Panc1 (cell line): ENCODE measurements at regions not wholly inside any gene's neighbourhood (a gene's known extent, or its start where the extent isn't known, plus 50 kb on each side); places are given as distances from the start of the nearest gene placed in this dataset.

Source experiments
- POLR2AphosphoS5 ChIP-seq: IDR thresholded peaks from 2 replicates; pipeline ENCODE4 v1.6.1; 2012; ENCODE audit warnings: mild to moderate bottlenecking, low read depth, low read length, moderate library complexity
- SIN3A ChIP-seq: IDR thresholded peaks from 2 replicates; pipeline ENCODE4 v1.6.1; 2012; ENCODE audit warnings: low read depth, mild to moderate bottlenecking, low read length, moderate library complexity, borderline replicate concordance; ENCODE audit not compliant: insufficient read depth
- TF ChIP-seq, protein P1 (sequence below): fragments of 450-650 bp; IDR thresholded peaks from 2 replicates; pipeline ENCODE4 v1.5.1; 2017; ENCODE audit warnings: mild to moderate bottlenecking
- TF ChIP-seq, protein P2 (sequence below), 2 experiments: IDR thresholded peaks; 2 replicates each; pipeline ENCODE4 v1.6.1; 2011 to 2012; ENCODE audit warnings: low read depth in 2 of 2, control low read depth in 1 of 2, low read length in 1 of 2, mild to moderate bottlenecking in 1 of 2, moderate library complexity in 1 of 2; ENCODE audit not compliant: insufficient read depth in 1 of 2

- TF ChIP-seq, protein P1, sequence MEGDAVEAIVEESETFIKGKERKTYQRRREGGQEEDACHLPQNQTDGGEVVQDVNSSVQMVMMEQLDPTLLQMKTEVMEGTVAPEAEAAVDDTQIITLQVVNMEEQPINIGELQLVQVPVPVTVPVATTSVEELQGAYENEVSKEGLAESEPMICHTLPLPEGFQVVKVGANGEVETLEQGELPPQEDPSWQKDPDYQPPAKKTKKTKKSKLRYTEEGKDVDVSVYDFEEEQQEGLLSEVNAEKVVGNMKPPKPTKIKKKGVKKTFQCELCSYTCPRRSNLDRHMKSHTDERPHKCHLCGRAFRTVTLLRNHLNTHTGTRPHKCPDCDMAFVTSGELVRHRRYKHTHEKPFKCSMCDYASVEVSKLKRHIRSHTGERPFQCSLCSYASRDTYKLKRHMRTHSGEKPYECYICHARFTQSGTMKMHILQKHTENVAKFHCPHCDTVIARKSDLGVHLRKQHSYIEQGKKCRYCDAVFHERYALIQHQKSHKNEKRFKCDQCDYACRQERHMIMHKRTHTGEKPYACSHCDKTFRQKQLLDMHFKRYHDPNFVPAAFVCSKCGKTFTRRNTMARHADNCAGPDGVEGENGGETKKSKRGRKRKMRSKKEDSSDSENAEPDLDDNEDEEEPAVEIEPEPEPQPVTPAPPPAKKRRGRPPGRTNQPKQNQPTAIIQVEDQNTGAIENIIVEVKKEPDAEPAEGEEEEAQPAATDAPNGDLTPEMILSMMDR, result no peak
- TF ChIP-seq POLR2AphosphoS5 (no peak), SIN3A (no peak)
- TF ChIP-seq, protein P2, sequence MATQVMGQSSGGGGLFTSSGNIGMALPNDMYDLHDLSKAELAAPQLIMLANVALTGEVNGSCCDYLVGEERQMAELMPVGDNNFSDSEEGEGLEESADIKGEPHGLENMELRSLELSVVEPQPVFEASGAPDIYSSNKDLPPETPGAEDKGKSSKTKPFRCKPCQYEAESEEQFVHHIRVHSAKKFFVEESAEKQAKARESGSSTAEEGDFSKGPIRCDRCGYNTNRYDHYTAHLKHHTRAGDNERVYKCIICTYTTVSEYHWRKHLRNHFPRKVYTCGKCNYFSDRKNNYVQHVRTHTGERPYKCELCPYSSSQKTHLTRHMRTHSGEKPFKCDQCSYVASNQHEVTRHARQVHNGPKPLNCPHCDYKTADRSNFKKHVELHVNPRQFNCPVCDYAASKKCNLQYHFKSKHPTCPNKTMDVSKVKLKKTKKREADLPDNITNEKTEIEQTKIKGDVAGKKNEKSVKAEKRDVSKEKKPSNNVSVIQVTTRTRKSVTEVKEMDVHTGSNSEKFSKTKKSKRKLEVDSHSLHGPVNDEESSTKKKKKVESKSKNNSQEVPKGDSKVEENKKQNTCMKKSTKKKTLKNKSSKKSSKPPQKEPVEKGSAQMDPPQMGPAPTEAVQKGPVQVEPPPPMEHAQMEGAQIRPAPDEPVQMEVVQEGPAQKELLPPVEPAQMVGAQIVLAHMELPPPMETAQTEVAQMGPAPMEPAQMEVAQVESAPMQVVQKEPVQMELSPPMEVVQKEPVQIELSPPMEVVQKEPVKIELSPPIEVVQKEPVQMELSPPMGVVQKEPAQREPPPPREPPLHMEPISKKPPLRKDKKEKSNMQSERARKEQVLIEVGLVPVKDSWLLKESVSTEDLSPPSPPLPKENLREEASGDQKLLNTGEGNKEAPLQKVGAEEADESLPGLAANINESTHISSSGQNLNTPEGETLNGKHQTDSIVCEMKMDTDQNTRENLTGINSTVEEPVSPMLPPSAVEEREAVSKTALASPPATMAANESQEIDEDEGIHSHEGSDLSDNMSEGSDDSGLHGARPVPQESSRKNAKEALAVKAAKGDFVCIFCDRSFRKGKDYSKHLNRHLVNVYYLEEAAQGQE (IDR thresholded peaks at IDR 0.05; ENCODE audit: insufficient read depth in 1 of 2, low read depth in 2 of 2, low read length in 1 of 2), result no peak
Observed at GRCh38 chr9:36484124-36484523, 84.1 kb upstream of the RNF38 start.
